HFFc6 (cell line): ENCODE measurements at regions not wholly inside any gene's neighbourhood (a gene's known extent, or its start where the extent isn't known, plus 50 kb on each side); places are given as distances from the start of the nearest gene placed in this dataset.
A peak's percentile ranks its signal among the peaks of the same experiment; 100 is the strongest.
"Not testable (repeated sequence)": the region's sequence is repeated elsewhere in the genome, so short reads cannot be mapped to it uniquely, and the experiment has no call there.

Experiments
- DNase-seq: peaks from one replicate; pipeline ENCODE4 v3.0.0-alpha.2; 2018
- H3K27ac Mint-ChIP-seq: 2 replicates; pipeline ENCODE4 v1.8.0; 2020; ENCODE audit warnings: mild to moderate bottlenecking, mixed read lengths
- H3K27me3 Mint-ChIP-seq: 2 replicates; pipeline ENCODE4 v1.8.0; 2021; ENCODE audit warnings: mild to moderate bottlenecking, moderate library complexity, mixed read lengths; ENCODE audit not compliant: insufficient read depth
- H3K36me3 Mint-ChIP-seq: 2 replicates; pipeline ENCODE4 v1.8.0; 2021; ENCODE audit warnings: low read depth, mixed read lengths
- H3K4me1 Mint-ChIP-seq: 2 replicates; pipeline ENCODE4 v1.8.0; 2020; ENCODE audit warnings: low read depth, mixed read lengths
- H3K4me3 Mint-ChIP-seq: 2 replicates; pipeline ENCODE4 v1.8.0; 2020; ENCODE audit warnings: mild to moderate bottlenecking, moderate library complexity, mixed read lengths
- H3K9me3 Mint-ChIP-seq: 2 replicates; pipeline ENCODE4 v1.8.0; 2020; ENCODE audit warnings: mild to moderate bottlenecking, mixed read lengths
- TF ChIP-seq, protein P1 (sequence below): fragments of 200-600 bp; sonication (generic); IDR thresholded peaks from 2 replicates; pipeline ENCODE4 v1.5.0; 2021; ENCODE audit warnings: antibody characterized with exemption, mild to moderate bottlenecking

DNA sequence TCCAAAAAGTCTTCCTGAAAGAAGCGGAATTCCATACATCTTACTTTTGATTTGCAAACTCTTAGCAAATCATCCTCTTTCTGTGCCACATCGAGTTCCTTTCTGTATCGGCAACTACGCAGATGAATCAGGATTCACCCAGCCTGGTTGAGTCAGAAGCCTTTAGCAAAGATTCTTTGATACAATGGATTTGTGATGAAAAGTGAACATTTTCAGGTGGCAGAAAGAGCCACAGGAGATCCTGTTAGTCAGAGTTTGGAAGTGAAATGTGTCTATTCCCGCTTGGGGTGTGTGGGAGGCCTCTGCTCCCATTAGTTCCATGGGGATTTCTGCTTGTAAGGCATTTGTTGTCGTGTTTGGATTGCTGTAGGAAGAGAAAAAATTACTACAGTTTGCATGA is 351.8 kb upstream of the WWC1 start:
- H3K4me1 Mint-ChIP-seq, result peaks cover 53% of the 10 kb centered on the region
- no peak for DNase-seq
- no peaks in the 10 kb centered on the region for H3K9me3 Mint-ChIP-seq
- peak overlapping the region; percentile 61; the same call in 1 of the 2 replicates for H3K27ac Mint-ChIP-seq
- peak overlapping the region; percentile 35; the same call in 1 of the 2 replicates for H3K4me3 Mint-ChIP-seq
- TF ChIP-seq, protein P1, sequence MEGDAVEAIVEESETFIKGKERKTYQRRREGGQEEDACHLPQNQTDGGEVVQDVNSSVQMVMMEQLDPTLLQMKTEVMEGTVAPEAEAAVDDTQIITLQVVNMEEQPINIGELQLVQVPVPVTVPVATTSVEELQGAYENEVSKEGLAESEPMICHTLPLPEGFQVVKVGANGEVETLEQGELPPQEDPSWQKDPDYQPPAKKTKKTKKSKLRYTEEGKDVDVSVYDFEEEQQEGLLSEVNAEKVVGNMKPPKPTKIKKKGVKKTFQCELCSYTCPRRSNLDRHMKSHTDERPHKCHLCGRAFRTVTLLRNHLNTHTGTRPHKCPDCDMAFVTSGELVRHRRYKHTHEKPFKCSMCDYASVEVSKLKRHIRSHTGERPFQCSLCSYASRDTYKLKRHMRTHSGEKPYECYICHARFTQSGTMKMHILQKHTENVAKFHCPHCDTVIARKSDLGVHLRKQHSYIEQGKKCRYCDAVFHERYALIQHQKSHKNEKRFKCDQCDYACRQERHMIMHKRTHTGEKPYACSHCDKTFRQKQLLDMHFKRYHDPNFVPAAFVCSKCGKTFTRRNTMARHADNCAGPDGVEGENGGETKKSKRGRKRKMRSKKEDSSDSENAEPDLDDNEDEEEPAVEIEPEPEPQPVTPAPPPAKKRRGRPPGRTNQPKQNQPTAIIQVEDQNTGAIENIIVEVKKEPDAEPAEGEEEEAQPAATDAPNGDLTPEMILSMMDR, result no peak
- H3K36me3 Mint-ChIP-seq, result no peaks in the 10 kb centered on the region
- H3K27me3 Mint-ChIP-seq, result peaks cover 3% of the 10 kb centered on the region

DNA sequence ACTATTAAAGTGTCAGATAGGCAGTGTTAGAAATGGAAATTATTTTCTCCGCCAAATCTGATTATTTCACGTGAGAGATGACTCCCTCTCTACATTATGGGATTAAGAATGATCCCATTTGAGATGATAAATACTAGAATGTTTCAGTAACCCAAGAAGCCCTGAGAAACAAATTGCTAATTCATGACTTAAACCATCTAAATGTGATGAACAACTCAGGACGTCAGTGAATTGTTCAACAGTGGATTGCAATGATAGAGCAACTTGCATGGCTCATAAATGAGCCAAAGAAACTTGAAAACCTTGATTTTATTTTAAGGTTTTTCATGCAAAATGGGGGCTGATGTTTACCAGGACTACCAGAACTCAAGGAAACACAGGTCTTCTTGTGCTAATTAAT is 350.5 kb upstream of the WWC1 start:
- Mint-ChIP-seq H3K27ac (peak overlapping the region; percentile 40; the same call in 1 of the 2 replicates), H3K9me3 (no peaks in the 10 kb centered on the region), H3K4me3 (no peak overlapping the region), H3K36me3 (no peaks in the 10 kb centered on the region), H3K27me3 (no peaks in the 10 kb centered on the region; the same call in none of the 2 replicates), H3K4me1 (peaks cover 63% of the 10 kb centered on the region)
- no peak for DNase-seq
- TF ChIP-seq, protein P1, result no peak

DNA sequence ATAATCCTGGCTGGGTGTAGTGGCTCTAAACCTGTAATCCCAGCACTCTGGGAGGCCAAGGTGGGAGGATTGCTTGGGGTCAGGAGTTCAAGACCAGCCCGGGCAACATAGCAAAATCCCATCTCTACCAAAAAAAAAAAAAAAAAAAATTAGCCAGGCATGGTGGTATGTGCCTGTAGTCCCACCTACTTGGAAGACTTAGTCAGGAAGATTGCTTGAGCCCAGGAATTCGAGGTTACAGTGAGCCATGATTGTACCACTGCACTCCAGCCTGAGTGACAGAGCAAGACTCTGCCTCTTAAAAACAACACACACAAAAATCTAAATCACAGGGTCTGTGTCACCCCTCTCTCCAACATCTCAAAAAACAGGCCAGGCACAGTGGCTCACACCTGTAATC is 349.9 kb upstream of the WWC1 start:
- H3K4me1 Mint-ChIP-seq, result peaks cover 69% of the 10 kb centered on the region
- H3K36me3 Mint-ChIP-seq, H3K27me3 Mint-ChIP-seq, H3K27ac Mint-ChIP-seq, H3K4me3 Mint-ChIP-seq, DNase-seq, H3K9me3 Mint-ChIP-seq: not testable (repeated sequence)

DNA sequence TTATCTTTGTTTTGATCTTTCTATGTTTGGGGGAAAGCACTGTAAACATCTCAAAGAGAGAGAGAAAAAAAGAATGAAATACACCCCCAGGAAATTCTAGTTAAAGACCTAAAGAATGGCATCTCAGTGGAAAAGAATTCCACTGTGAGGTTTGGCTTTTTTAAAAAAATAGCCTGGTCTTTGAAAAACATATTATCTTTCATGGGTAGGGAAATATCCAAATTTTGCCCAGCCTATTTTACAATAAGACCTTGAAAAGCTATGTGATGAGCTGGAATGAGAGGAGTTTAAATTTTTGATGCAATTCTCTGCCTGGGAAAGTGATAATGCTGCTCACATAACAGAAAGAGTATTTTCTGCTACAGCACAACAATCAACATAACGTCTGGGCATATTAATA is 348.1 kb upstream of the WWC1 start:
- H3K4me1 Mint-ChIP-seq, result peaks cover 74% of the 10 kb centered on the region
- H3K9me3 Mint-ChIP-seq, result no peaks in the 10 kb centered on the region
- H3K4me3 Mint-ChIP-seq, result no peak overlapping the region

DNA sequence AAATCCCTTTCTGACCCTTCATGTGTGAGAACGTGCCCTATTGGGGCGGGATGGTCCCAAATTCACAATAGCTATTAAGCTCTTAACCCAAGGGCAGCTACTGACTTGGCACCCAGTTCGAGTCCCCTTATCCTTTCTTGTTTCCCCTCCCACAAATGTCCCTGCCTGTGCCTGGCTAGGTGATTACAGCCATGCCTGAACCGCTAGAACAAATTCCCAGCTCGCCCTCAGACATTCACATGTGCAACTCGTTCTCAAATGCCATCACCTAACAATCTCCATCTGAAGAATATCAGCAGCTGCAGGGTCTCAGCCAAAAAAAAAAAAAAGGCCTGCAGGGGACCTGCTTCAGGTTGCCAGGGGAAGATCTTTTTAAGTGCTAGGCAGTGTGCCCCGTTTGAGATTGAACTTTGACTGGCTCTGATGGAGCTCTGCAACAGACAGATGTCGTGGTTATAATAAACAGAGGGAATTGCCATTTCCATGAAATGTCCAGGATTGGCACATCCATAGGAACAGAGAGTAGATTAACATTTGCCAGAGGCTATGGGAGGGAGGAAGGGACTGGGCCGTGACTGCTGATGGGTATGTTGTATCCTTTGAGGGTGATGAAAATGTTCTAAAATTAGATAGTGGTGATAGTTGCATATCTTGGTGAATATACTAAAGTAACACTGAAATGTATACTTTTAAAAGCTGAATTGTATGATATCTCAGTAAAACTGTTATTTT is 347.2 kb upstream of the WWC1 start:
- Mint-ChIP-seq H3K9me3 (no peaks in the 10 kb centered on the region), H3K27me3 (no peaks in the 10 kb centered on the region; the same call in 1 of the 2 replicates), H3K4me3 (peak overlapping the region; percentile 4; the same call in 1 of the 2 replicates), H3K27ac (peak overlapping the region; percentile 80), H3K4me1 (peaks cover 74% of the 10 kb centered on the region), H3K36me3 (no peaks in the 10 kb centered on the region)
- no peak for DNase-seq
- TF ChIP-seq, protein P1, result no peak

More for the DNA sequence above, 348.1 kb upstream of the WWC1 start:
- Mint-ChIP-seq H3K27ac (peak overlapping the region; percentile 32; the same call in 1 of the 2 replicates), H3K36me3 (no peaks in the 10 kb centered on the region), H3K27me3 (no peaks in the 10 kb centered on the region; the same call in 1 of the 2 replicates)
- TF ChIP-seq, protein P1, result no peak
- no peak for DNase-seq

DNA sequence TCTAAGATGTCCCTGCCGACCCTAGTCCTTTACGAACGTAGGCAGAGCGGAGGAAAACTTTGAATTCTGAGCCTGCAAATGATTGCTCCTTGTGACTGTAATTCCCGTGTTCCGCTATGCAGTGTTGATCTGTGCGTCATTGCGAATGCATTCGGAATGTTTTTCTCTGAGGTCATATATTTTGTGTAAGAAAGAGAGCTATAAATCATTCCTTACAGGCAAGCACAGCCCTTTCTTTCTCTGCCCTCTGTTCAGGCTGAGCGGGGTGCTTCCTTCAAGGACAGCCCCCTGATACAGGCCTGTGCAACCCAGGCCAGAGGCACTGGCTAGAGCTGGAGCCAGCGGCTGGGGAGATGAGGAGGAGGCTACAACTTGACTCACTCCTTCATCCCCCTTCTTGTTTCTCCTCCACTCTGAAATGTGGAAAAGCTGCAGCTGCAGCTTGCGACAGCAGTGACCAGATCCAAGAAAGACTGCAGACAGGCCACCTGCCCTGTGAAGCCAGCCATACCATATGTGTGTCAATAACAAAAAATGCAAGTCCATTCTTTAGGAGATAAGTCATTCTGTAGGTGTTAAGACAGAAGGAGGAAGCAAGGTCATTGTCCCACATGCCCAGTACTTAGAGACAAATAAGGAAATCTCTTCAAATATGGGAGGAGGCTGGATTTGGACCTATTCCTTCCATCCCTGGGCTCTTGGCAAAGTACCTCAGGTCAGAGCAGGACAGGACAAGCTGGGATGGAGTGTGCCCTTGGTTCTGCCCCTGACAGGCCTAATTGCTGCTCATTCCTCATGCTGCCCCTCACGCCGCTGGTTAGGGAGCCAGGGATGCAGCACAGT is 345.7 kb upstream of the WWC1 start:
- peaks cover 76% of the 10 kb centered on the region for H3K4me1 Mint-ChIP-seq
- H3K27me3 Mint-ChIP-seq, result no peaks in the 10 kb centered on the region; the same call in 1 of the 2 replicates
- H3K27ac Mint-ChIP-seq, result peak overlapping the region; percentile 80
- H3K36me3 Mint-ChIP-seq, result no peaks in the 10 kb centered on the region
- no peaks in the 10 kb centered on the region for H3K9me3 Mint-ChIP-seq
- peak; percentile 61 for DNase-seq
- H3K4me3 Mint-ChIP-seq, result peak overlapping the region; percentile 69; the same call in 1 of the 2 replicates
- TF ChIP-seq, protein P1, result no peak
